GM13976 (cell line): ENCODE measurements at regions not wholly inside any gene's neighbourhood (a gene's known extent, or its start where the extent isn't known, plus 50 kb on each side); places are given as distances from the start of the nearest gene placed in this dataset.

Experiments used
- DNase-seq: peaks from one replicate; pipeline ENCODE4 v3.0.0; 2012; ENCODE audit warnings: low spot score
- CTCF ChIP-seq: IDR thresholded peaks from 2 replicates; pipeline ENCODE4 v1.5.1; 2012; ENCODE audit warnings: borderline replicate concordance, mild to moderate bottlenecking; ENCODE audit not compliant: insufficient read depth; ENCODE audit errors: extremely low read depth, missing control alignments, control extremely low read depth
- in situ Hi-C: fragments of 300-500 bp; cut with MboI; formaldehyde crosslinking; loops from one replicate; pipeline ENCODE4 v1.12.0; 2022; ENCODE audit warnings: low sequenced_read_pairs, mixed read lengths, inconsistent platforms; ENCODE audit not compliant: unreplicated experiment

- in situ Hi-C loops = no loop called here
- TF ChIP-seq CTCF = no peak
- DNase-seq = no peak
Observed at GRCh38 chr2:145729993-145730770, 1210.3 kb upstream of the ZEB2 start.

GRCh38 chr2:145729481-145729880 is 1209.6 kb upstream of the ZEB2 start:
- in situ Hi-C loops = no loop called here
- no peak for DNase-seq
- TF ChIP-seq CTCF = no peak

- TF ChIP-seq CTCF = no peak
- no peak for DNase-seq
- in situ Hi-C loops = no loop called here
Observed at GRCh38 chr2:145728511-145728910, 1208.6 kb upstream of the ZEB2 start.

GRCh38 chr2:145725876-145726275 is 1206.0 kb upstream of the ZEB2 start:
- in situ Hi-C loops = no loop called here
- no peak for DNase-seq
- no peak for TF ChIP-seq CTCF

- no peak for DNase-seq
- in situ Hi-C loops = no loop called here
- TF ChIP-seq CTCF = no peak
Observed at GRCh38 chr2:145724311-145724898, 1204.5 kb upstream of the ZEB2 start.

GRCh38 chr2:145723872-145724271 is 1204.0 kb upstream of the ZEB2 start:
- DNase-seq = no peak
- no peak for TF ChIP-seq CTCF
- in situ Hi-C loops = no loop called here
